Prostate gland (tissue), 2 donors: ENCODE measurements at regions not wholly inside any gene's neighbourhood (a gene's known extent, or its start where the extent isn't known, plus 50 kb on each side); places are given as distances from the start of the nearest gene placed in this dataset.

Experiments
- DNase-seq: peaks from one replicate; pipeline ENCODE4 v3.0.0-alpha.2; 2019; ENCODE audit warnings: low spot score
- H3K27ac ChIP-seq, 2 donors: fragments of 200-600 bp; sonication (generic); 2 replicates each; pipeline ENCODE4 v1.5.1; 2017 to 2019
- H3K27me3 ChIP-seq: fragments of 200-600 bp; sonication (generic); replicated peaks from 2 replicates; pipeline ENCODE4 v1.5.1; 2019; ENCODE audit not compliant: insufficient read depth
- H3K36me3 ChIP-seq, 2 donors: fragments of 200-600 bp; sonication (generic); 1 replicate in 1 of 2; 2 replicates in 1 of 2; pipeline versions ENCODE4 v1.5.1 to v1.8.1; 2017 to 2019
- H3K4me1 ChIP-seq: fragments of 200-600 bp; sonication (generic); replicated peaks from 2 replicates; pipeline ENCODE4 v1.5.1; 2019
- H3K4me3 ChIP-seq, 2 donors: fragments of 200-600 bp; sonication (generic); 2 replicates each; pipeline ENCODE4 v1.5.1; 2017 to 2019
- H3K9me3 ChIP-seq: fragments of 200-600 bp; sonication (generic); 2 replicates; pipeline ENCODE4 v1.5.1; 2017
- CTCF ChIP-seq, 4 experiments: fragments of 200-600 bp in 2 of 4; fragments of 450-650 bp in 2 of 4; sonication (generic) in 2 of 4; IDR thresholded peaks; 1 replicate in 3 of 4; 2 replicates in 1 of 4; pipeline ENCODE4 v1.5.1; 2016 to 2019; ENCODE audit warnings: antibody characterized with exemption in 4 of 4, mild to moderate bottlenecking in 2 of 4, moderate library complexity in 2 of 4
- POLR2A ChIP-seq: fragments of 450-650 bp; IDR thresholded peaks from one replicate; pipeline ENCODE4 v1.6.1; 2016; ENCODE audit warnings: antibody characterized with exemption, mild to moderate bottlenecking
- POLR2AphosphoS5 ChIP-seq: sonication (generic); formaldehyde crosslinking; IDR thresholded peaks from one replicate; pipeline ENCODE4 v1.6.1; 2017; ENCODE audit warnings: antibody characterized with exemption
- WGBS: methylation state at CpG from one replicate; pipeline ENCODE4 v1.1.5; 2018; 5-methylcytosine and 5-hydroxymethylcytosine counted together
- intact Hi-C: fragments of 100-400 bp; cut with DNase I; formaldehyde crosslinking; loops from one replicate; pipeline ENCODE4 v1.14.2; 2022

GRCh38 chr3:40615918-40616819, 91.4 kb downstream of the ZNF621 start:
- WGBS: 76% methylated on average over 16 of the region's 16 CpGs
- Histone ChIP-seq H3K27me3 (no peaks in the 10 kb centered on the region), H3K4me1 (no peaks in the 10 kb centered on the region), H3K27ac (no peak overlapping the region), H3K9me3 (no peaks in the 10 kb centered on the region), H3K4me3 (peak overlapping the region in 1 of 2 donors; percentile 2), H3K36me3 (no peaks in the 10 kb centered on the region)
- intact Hi-C loops: no loop called here
- TF ChIP-seq CTCF (IDR thresholded peaks at IDR 0.05) (no peak), POLR2A (no peak), POLR2AphosphoS5 (no peak)
- no peak for DNase-seq

- H3K27ac ChIP-seq: no peak overlapping the region
- no peaks in the 10 kb centered on the region for H3K4me1 ChIP-seq
- no peaks in the 10 kb centered on the region for H3K9me3 ChIP-seq
- no peaks in the 10 kb centered on the region for H3K36me3 ChIP-seq
- no peaks in the 10 kb centered on the region for H3K27me3 ChIP-seq
- H3K4me3 ChIP-seq: no peak overlapping the region
- no peak for DNase-seq
- TF ChIP-seq CTCF (IDR thresholded peaks at IDR 0.05) (no peak), POLR2A (no peak), POLR2AphosphoS5 (no peak)
- 95% methylated on average over 3 of the region's 3 CpGs for WGBS
- intact Hi-C loops: no loop called here
Observed at GRCh38 chr3:40617084-40617483, 92.3 kb downstream of the ZNF621 start.

- Histone ChIP-seq H3K9me3 (no peaks in the 10 kb centered on the region), H3K4me3 (no peak overlapping the region), H3K36me3 (no peaks in the 10 kb centered on the region), H3K27me3 (no peaks in the 10 kb centered on the region), H3K4me1 (no peaks in the 10 kb centered on the region), H3K27ac (no peak overlapping the region)
- intact Hi-C loops: no loop called here
- DNase-seq: no peak
- TF ChIP-seq POLR2A (no peak), POLR2AphosphoS5 (no peak), CTCF (IDR thresholded peaks at IDR 0.05) (no peak)
Observed at GRCh38 chr3:40618158-40618557, 93.4 kb downstream of the ZNF621 start.

GRCh38 chr3:40620151-40620550, 95.4 kb downstream of the ZNF621 start:
- DNase-seq: no peak
- H3K4me1 ChIP-seq: no peaks in the 10 kb centered on the region
- intact Hi-C loops: no loop called here
- H3K27ac ChIP-seq: no peak overlapping the region
- H3K27me3 ChIP-seq: no peaks in the 10 kb centered on the region
- H3K36me3 ChIP-seq: no peaks in the 10 kb centered on the region
- no peaks in the 10 kb centered on the region for H3K9me3 ChIP-seq
- WGBS: 33% methylated on average over 2 of the region's 2 CpGs
- TF ChIP-seq POLR2AphosphoS5 (no peak), POLR2A (no peak), CTCF (IDR thresholded peaks at IDR 0.05) (no peak)
- H3K4me3 ChIP-seq: no peak overlapping the region

GRCh38 chr3:40621252-40621651, 96.5 kb downstream of the ZNF621 start:
- no peak overlapping the region for H3K4me3 ChIP-seq
- no peak for DNase-seq
- H3K4me1 ChIP-seq: no peaks in the 10 kb centered on the region
- no peak for TF ChIP-seq POLR2AphosphoS5
- WGBS: 70% methylated on average over 4 of the region's 4 CpGs
- no peaks in the 10 kb centered on the region for H3K9me3 ChIP-seq
- intact Hi-C loops: no loop called here
- no peaks in the 10 kb centered on the region for H3K27me3 ChIP-seq
- H3K27ac ChIP-seq: no peak overlapping the region
- H3K36me3 ChIP-seq: no peaks in the 10 kb centered on the region
